Progenitor cell of endocrine pancreas (in vitro differentiated cells): ENCODE measurements at regions not wholly inside any gene's neighbourhood (a gene's known extent, or its start where the extent isn't known, plus 50 kb on each side); places are given as distances from the start of the nearest gene placed in this dataset.

Experiments used
- DNase-seq: peaks from one replicate; pipeline ENCODE4 v3.0.0; 2021; ENCODE audit warnings: low spot score; ENCODE audit not compliant: unreplicated experiment
- H3K27ac Mint-ChIP-seq: 2 replicates; pipeline ENCODE4 v1.8.0; 2021; ENCODE audit warnings: mild to moderate bottlenecking, moderate library complexity, mixed read lengths
- H3K27me3 Mint-ChIP-seq: 2 replicates; pipeline ENCODE4 v1.8.0; 2021; ENCODE audit warnings: mixed read lengths
- H3K36me3 Mint-ChIP-seq: 2 replicates; pipeline ENCODE4 v1.8.0; 2022; ENCODE audit warnings: mixed read lengths; ENCODE audit not compliant: insufficient read depth
- H3K4me1 Mint-ChIP-seq: 2 replicates; pipeline ENCODE4 v1.8.0; 2021; ENCODE audit warnings: low read depth, mixed read lengths
- H3K4me3 Mint-ChIP-seq: 2 replicates; pipeline ENCODE4 v1.8.0; 2021; ENCODE audit warnings: low read depth, mild to moderate bottlenecking, moderate library complexity, mixed read lengths
- H3K9me3 Mint-ChIP-seq: 2 replicates; pipeline ENCODE4 v1.8.0; 2021; ENCODE audit warnings: low read depth, mixed read lengths
- TF ChIP-seq, protein P1 (sequence below): fragments of 200-600 bp; sonication (generic); IDR thresholded peaks from one replicate; pipeline ENCODE4 v1.5.0; 2021; ENCODE audit warnings: antibody characterized with exemption, mild to moderate bottlenecking; ENCODE audit not compliant: unreplicated experiment

- H3K9me3 Mint-ChIP-seq: no peaks in the 10 kb centered on the region
- H3K36me3 Mint-ChIP-seq: no peaks in the 10 kb centered on the region
- H3K4me1 Mint-ChIP-seq: no peaks in the 10 kb centered on the region
- TF ChIP-seq, protein P1, sequence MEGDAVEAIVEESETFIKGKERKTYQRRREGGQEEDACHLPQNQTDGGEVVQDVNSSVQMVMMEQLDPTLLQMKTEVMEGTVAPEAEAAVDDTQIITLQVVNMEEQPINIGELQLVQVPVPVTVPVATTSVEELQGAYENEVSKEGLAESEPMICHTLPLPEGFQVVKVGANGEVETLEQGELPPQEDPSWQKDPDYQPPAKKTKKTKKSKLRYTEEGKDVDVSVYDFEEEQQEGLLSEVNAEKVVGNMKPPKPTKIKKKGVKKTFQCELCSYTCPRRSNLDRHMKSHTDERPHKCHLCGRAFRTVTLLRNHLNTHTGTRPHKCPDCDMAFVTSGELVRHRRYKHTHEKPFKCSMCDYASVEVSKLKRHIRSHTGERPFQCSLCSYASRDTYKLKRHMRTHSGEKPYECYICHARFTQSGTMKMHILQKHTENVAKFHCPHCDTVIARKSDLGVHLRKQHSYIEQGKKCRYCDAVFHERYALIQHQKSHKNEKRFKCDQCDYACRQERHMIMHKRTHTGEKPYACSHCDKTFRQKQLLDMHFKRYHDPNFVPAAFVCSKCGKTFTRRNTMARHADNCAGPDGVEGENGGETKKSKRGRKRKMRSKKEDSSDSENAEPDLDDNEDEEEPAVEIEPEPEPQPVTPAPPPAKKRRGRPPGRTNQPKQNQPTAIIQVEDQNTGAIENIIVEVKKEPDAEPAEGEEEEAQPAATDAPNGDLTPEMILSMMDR: no peak
- H3K4me3 Mint-ChIP-seq: no peak overlapping the region
- peaks cover 27% of the 10 kb centered on the region for H3K27me3 Mint-ChIP-seq
- H3K27ac Mint-ChIP-seq: no peak overlapping the region
- no peak for DNase-seq
These were observed 65.9 kb upstream of the CPLX2 start for GRCh38 chr5:175805256-175806011.

- Mint-ChIP-seq H3K4me1 (no peaks in the 10 kb centered on the region), H3K9me3 (no peaks in the 10 kb centered on the region), H3K27me3 (peaks cover 26% of the 10 kb centered on the region), H3K4me3 (no peak overlapping the region), H3K36me3 (no peaks in the 10 kb centered on the region), H3K27ac (no peak overlapping the region)
- TF ChIP-seq, protein P1: no peak
- no peak for DNase-seq
These were observed 62.7 kb upstream of the CPLX2 start for GRCh38 chr5:175808711-175809110.

GRCh38 chr5:175809531-175810121 lies 61.8 kb upstream of the CPLX2 start:
- H3K9me3 Mint-ChIP-seq: no peaks in the 10 kb centered on the region
- H3K4me3 Mint-ChIP-seq: no peak overlapping the region
- no peaks in the 10 kb centered on the region for H3K4me1 Mint-ChIP-seq

GRCh38 chr5:175810457-175810856 lies 60.9 kb upstream of the CPLX2 start:
- no peak overlapping the region for H3K4me3 Mint-ChIP-seq
- TF ChIP-seq, protein P1: no peak
- H3K27me3 Mint-ChIP-seq: peaks cover 22% of the 10 kb centered on the region
- no peak for DNase-seq
- no peaks in the 10 kb centered on the region for H3K36me3 Mint-ChIP-seq
- no peaks in the 10 kb centered on the region for H3K9me3 Mint-ChIP-seq
- no peak overlapping the region for H3K27ac Mint-ChIP-seq
- H3K4me1 Mint-ChIP-seq: no peaks in the 10 kb centered on the region

More at GRCh38 chr5:175809531-175810121, 61.8 kb upstream of the CPLX2 start:
- DNase-seq: no peak
- Mint-ChIP-seq H3K27ac (no peak overlapping the region), H3K27me3 (peaks cover 24% of the 10 kb centered on the region), H3K36me3 (no peaks in the 10 kb centered on the region)
- TF ChIP-seq, protein P1: no peak

- peaks cover 19% of the 10 kb centered on the region for H3K27me3 Mint-ChIP-seq
- H3K4me1 Mint-ChIP-seq: no peaks in the 10 kb centered on the region
- no peak overlapping the region for H3K4me3 Mint-ChIP-seq
- DNase-seq: no peak
- TF ChIP-seq, protein P1: no peak
- no peaks in the 10 kb centered on the region for H3K9me3 Mint-ChIP-seq
- H3K27ac Mint-ChIP-seq: no peak overlapping the region
- H3K36me3 Mint-ChIP-seq: no peaks in the 10 kb centered on the region
These were observed 59.8 kb upstream of the CPLX2 start for GRCh38 chr5:175811589-175811988.
